K562 (cell line): ENCODE measurements at regions not wholly inside any gene's neighbourhood (a gene's known extent, or its start where the extent isn't known, plus 50 kb on each side); places are given as distances from the start of the nearest gene placed in this dataset.
A peak's percentile ranks its signal among the peaks of the same experiment; 100 is the strongest.

Experiments used
- CUX1 ChIP-seq: fragments of 200-800 bp; sonication (Bioruptor generic); IDR thresholded peaks from 2 replicates; pipeline ENCODE4 v1.6.1; 2016; ENCODE audit warnings: missing genetic modification characterization, missing compliant biosample characterization
- HDAC8 ChIP-seq: fragments of 450-650 bp; IDR thresholded peaks from 2 replicates; pipeline ENCODE4 v1.6.1; 2016; ENCODE audit warnings: mild to moderate bottlenecking, missing genetic modification characterization, moderate library complexity, missing compliant biosample characterization
- MAX ChIP-seq: sonication (generic); formaldehyde crosslinking; IDR thresholded peaks from 2 replicates; pipeline ENCODE4 v1.9.0; 2022; ENCODE audit warnings: mild to moderate bottlenecking, missing genetic modification reagents
- NFE2L1 ChIP-seq: fragments of 450-650 bp; IDR thresholded peaks from 2 replicates; pipeline ENCODE4 v1.6.1; 2016; ENCODE audit warnings: missing genetic modification characterization, low read depth, mild to moderate bottlenecking, missing compliant biosample characterization, moderate library complexity, borderline replicate concordance
- PHF8 ChIP-seq: fragments of 200-600 bp; sonication (generic); IDR thresholded peaks from 2 replicates; pipeline ENCODE4 v1.6.1; 2012; ENCODE audit warnings: mixed run types, mild to moderate bottlenecking, inconsistent platforms, low read length, moderate library complexity, borderline replicate concordance
- ZNF395 ChIP-seq: fragments of 200-800 bp; sonication (Bioruptor generic); IDR thresholded peaks from 2 replicates; pipeline ENCODE4 v1.6.1; 2017; ENCODE audit warnings: missing genetic modification characterization, missing compliant biosample characterization
- TF ChIP-seq, protein P1 (sequence below), 2 experiments: IDR thresholded peaks; 2 replicates each; pipeline ENCODE4 v1.6.1; 2011; ENCODE audit warnings: borderline replicate concordance in 1 of 2, control low read depth in 1 of 2, low read depth in 1 of 2, low read length in 1 of 2, mild to moderate bottlenecking in 1 of 2, mixed read lengths in 1 of 2, moderate library complexity in 1 of 2; ENCODE audit not compliant: insufficient read depth in 1 of 2, insufficient read length in 1 of 2, poor library complexity in 1 of 2, severe bottlenecking in 1 of 2; ENCODE audit errors: extremely low read depth in 1 of 2
- TF ChIP-seq, protein P2 (sequence below): sonication (generic); formaldehyde crosslinking; IDR thresholded peaks from 2 replicates; pipeline ENCODE4 v1.9.0; 2022; ENCODE audit warnings: mild to moderate bottlenecking, missing genetic modification reagents
- TF ChIP-seq, protein P3 (sequence below): sonication (generic); formaldehyde crosslinking; IDR thresholded peaks from 2 replicates; pipeline ENCODE4 v1.8.1; 2023; ENCODE audit warnings: missing genetic modification reagents, mild to moderate bottlenecking, borderline replicate concordance

- TF ChIP-seq CUX1 (CRISPR knock-in tag) (0 out of 2 replicates have a peak, but pooled peaks have one; percentile 81), MAX (peak; percentile 61), HDAC8 (tag) (0 out of 2 replicates have a peak, but pooled peaks have one; percentile 33), PHF8 (0 out of 2 replicates have a peak, but pooled peaks have one; percentile 2), NFE2L1 (tag) (no peak), ZNF395 (CRISPR knock-in tag) (peak; percentile 59; the same call in 1 of the 2 replicates)
- TF ChIP-seq, protein P1, sequence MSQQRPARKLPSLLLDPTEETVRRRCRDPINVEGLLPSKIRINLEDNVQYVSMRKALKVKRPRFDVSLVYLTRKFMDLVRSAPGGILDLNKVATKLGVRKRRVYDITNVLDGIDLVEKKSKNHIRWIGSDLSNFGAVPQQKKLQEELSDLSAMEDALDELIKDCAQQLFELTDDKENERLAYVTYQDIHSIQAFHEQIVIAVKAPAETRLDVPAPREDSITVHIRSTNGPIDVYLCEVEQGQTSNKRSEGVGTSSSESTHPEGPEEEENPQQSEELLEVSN (IDR thresholded peaks at IDR 0.05; ENCODE audit: borderline replicate concordance in 1 of 2, extremely low read depth in 1 of 2, insufficient read depth in 1 of 2, insufficient read length in 1 of 2, low read depth in 1 of 2, low read length in 1 of 2, poor library complexity in 1 of 2, severe bottlenecking in 1 of 2) = peak; percentile 20 to 37
- TF ChIP-seq, protein P2, sequence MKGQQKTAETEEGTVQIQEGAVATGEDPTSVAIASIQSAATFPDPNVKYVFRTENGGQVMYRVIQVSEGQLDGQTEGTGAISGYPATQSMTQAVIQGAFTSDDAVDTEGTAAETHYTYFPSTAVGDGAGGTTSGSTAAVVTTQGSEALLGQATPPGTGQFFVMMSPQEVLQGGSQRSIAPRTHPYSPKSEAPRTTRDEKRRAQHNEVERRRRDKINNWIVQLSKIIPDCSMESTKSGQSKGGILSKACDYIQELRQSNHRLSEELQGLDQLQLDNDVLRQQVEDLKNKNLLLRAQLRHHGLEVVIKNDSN (CRISPR knock-in tag) = peak; percentile 77
- TF ChIP-seq, protein P3, sequence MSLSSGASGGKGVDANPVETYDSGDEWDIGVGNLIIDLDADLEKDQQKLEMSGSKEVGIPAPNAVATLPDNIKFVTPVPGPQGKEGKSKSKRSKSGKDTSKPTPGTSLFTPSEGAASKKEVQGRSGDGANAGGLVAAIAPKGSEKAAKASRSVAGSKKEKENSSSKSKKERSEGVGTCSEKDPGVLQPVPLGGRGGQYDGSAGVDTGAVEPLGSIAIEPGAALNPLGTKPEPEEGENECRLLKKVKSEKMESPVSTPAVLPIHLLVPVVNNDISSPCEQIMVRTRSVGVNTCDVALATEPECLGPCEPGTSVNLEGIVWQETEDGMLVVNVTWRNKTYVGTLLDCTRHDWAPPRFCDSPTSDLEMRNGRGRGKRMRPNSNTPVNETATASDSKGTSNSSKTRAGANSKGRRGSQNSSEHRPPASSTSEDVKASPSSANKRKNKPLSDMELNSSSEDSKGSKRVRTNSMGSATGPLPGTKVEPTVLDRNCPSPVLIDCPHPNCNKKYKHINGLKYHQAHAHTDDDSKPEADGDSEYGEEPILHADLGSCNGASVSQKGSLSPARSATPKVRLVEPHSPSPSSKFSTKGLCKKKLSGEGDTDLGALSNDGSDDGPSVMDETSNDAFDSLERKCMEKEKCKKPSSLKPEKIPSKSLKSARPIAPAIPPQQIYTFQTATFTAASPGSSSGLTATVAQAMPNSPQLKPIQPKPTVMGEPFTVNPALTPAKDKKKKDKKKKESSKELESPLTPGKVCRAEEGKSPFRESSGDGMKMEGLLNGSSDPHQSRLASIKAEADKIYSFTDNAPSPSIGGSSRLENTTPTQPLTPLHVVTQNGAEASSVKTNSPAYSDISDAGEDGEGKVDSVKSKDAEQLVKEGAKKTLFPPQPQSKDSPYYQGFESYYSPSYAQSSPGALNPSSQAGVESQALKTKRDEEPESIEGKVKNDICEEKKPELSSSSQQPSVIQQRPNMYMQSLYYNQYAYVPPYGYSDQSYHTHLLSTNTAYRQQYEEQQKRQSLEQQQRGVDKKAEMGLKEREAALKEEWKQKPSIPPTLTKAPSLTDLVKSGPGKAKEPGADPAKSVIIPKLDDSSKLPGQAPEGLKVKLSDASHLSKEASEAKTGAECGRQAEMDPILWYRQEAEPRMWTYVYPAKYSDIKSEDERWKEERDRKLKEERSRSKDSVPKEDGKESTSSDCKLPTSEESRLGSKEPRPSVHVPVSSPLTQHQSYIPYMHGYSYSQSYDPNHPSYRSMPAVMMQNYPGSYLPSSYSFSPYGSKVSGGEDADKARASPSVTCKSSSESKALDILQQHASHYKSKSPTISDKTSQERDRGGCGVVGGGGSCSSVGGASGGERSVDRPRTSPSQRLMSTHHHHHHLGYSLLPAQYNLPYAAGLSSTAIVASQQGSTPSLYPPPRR (CRISPR knock-in tag) = peak; percentile 48; the same call in 1 of the 2 replicates
These were observed 278.5 kb upstream of the KLF14 start (continued) for GRCh38 chr7:131012477-131013031.
